ENCODE measurements at regions not wholly inside any gene's neighbourhood (a gene's known extent, or its start where the extent isn't known, plus 50 kb on each side); places are given as distances from the start of the nearest gene placed in this dataset.

DNA sequence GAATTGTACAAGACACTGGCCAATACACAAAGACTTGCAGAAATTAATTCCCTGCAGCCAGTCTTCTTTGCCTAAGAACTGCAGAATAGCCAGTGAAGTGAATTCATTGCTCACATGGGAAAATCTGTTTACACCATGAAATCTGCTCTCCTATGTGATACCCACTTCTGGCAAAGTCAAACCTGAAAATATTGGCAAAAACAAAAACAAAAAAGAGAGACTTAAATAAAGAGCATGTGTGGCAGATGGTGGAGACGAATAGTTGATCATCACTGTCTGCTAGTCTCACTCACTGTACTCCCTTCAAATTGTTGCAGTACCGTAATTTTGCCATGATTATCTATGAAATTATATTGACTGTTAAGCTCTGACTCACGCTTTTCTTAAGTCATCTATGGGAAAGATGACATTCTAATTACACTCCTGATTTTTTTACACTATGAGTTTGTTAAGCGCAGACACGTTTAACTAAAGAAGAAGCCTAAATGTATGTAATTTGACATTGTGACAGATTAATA is 406.8 kb downstream of the PCDH7 start:
- H3K4me3 ChIP-seq, result peak overlapping the region in 1 of 4 donors; percentile 8
- intact Hi-C loops (cut with DNase I), result no loop called here
- 79 to 83% (median 81%) methylated on average over 5 of the region's 5 CpGs for WGBS, 4 donors
- no peaks in the 10 kb centered on the region for H3K9me3 ChIP-seq (replicated peaks in 1 of 3)
- no peak for DNase-seq
- H3K4me1 ChIP-seq (replicated peaks in 1 of 2), result no peaks in the 10 kb centered on the region
- H3K27ac ChIP-seq, result no peak overlapping the region
- H3K27me3 ChIP-seq, result no peaks in the 10 kb centered on the region
- no peaks in the 10 kb centered on the region for H3K36me3 ChIP-seq (replicated peaks in 1 of 2)
- TF ChIP-seq, protein P1, sequence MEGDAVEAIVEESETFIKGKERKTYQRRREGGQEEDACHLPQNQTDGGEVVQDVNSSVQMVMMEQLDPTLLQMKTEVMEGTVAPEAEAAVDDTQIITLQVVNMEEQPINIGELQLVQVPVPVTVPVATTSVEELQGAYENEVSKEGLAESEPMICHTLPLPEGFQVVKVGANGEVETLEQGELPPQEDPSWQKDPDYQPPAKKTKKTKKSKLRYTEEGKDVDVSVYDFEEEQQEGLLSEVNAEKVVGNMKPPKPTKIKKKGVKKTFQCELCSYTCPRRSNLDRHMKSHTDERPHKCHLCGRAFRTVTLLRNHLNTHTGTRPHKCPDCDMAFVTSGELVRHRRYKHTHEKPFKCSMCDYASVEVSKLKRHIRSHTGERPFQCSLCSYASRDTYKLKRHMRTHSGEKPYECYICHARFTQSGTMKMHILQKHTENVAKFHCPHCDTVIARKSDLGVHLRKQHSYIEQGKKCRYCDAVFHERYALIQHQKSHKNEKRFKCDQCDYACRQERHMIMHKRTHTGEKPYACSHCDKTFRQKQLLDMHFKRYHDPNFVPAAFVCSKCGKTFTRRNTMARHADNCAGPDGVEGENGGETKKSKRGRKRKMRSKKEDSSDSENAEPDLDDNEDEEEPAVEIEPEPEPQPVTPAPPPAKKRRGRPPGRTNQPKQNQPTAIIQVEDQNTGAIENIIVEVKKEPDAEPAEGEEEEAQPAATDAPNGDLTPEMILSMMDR (IDR thresholded peaks at IDR 0.05), result no peak
- TF ChIP-seq POLR2A (IDR thresholded peaks at IDR 0.05), result no peak

DNA sequence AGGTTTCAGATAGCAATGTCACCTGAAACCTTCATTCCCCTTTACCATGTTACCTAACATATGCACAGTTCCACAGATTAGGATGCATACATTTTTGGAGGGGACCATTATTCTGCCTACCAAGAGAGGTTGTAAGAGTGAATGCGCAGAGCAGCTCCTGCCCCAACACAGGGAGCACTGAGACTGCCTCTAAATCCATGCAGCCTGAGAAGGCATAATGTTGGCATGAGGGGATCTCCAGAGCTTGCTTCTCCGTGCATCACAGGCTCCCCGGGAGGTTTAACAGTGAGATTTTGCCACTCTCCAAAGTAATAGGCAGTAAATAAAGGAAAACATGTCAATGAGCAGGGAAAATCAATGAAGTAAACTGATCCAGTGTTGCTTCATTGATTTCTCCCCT is 410.8 kb downstream of the PCDH7 start:
- no peak for TF ChIP-seq POLR2A (IDR thresholded peaks at IDR 0.05)
- TF ChIP-seq, protein P1 (IDR thresholded peaks at IDR 0.05), result no peak
- DNase-seq, result no peak
- Histone ChIP-seq H3K4me1 (replicated peaks in 1 of 2) (no peaks in the 10 kb centered on the region), H3K4me3 (no peak overlapping the region), H3K9me3 (replicated peaks in 1 of 3) (no peaks in the 10 kb centered on the region), H3K27me3 (no peaks in the 10 kb centered on the region), H3K36me3 (replicated peaks in 1 of 2) (no peaks in the 10 kb centered on the region), H3K27ac (no peak overlapping the region)
- 71 to 83% (median 73%) methylated on average over 3 of the region's 3 CpGs for WGBS, 4 donors
- intact Hi-C loops (cut with DNase I), result no loop called here

DNA sequence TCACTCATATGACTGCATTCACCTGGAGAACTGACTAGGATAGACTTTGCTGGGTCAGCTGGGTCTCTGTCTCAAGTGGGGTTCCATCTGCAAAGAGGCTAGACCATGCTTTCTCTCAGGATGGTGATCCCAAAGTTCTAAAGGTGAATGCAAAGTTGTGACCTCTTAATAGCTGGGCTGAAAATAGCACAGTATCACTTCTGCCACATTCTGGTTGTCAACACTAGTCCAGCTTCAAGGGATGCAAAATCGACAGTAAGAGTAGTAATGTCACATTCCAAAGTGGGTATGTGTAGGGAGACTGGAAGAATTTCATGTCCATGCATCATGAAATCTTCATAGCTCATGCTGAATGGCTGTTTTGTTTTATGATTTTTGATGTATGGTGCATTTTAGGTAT is 414.6 kb downstream of the PCDH7 start:
- Histone ChIP-seq H3K4me3 (no peak overlapping the region), H3K4me1 (replicated peaks in 1 of 2) (no peaks in the 10 kb centered on the region), H3K9me3 (replicated peaks in 1 of 3) (no peaks in the 10 kb centered on the region), H3K27ac (no peak overlapping the region), H3K27me3 (no peaks in the 10 kb centered on the region), H3K36me3 (replicated peaks in 1 of 2) (no peaks in the 10 kb centered on the region)
- TF ChIP-seq POLR2A (IDR thresholded peaks at IDR 0.05), result no peak
- TF ChIP-seq, protein P1 (IDR thresholded peaks at IDR 0.05), result no peak
- intact Hi-C loops (cut with DNase I), result no loop called here
- whole genome bisulfite sequencing, 4 donors, result 38 to 67% (median 51%) methylated on average over 1 of the region's 1 CpG
- DNase-seq, result no peak

DNA sequence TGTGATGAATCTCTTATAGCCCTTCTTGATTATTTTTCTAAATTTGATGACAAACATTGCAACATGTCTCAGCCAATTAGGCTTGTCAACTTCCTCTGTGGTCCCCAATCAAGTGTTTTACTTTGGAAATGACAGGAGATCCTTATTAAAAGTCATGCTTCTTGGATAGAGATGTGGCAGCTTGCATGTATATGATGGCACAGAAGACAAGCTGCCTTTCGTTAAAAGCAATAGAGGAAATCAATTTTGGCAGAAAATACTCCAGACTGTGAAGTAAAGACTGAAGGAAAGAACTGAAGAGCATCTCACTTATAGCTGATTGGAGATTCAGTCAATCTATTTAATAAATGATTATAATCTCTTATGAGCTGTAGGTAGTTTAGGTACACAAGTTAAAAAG is 419.6 kb downstream of the PCDH7 start:
- Histone ChIP-seq H3K4me1 (replicated peaks in 1 of 2) (no peaks in the 10 kb centered on the region), H3K9me3 (replicated peaks in 1 of 3) (no peaks in the 10 kb centered on the region), H3K36me3 (replicated peaks in 1 of 2) (no peaks in the 10 kb centered on the region), H3K27ac (no peak overlapping the region), H3K4me3 (no peak overlapping the region), H3K27me3 (no peaks in the 10 kb centered on the region)
- 43 to 63% (median 59%) methylated on average over 1 of the region's 1 CpG for WGBS, 4 donors
- DNase-seq, result no peak
- intact Hi-C loops (cut with DNase I), result no loop called here
- no peak for TF ChIP-seq POLR2A (IDR thresholded peaks at IDR 0.05)
- TF ChIP-seq, protein P1 (IDR thresholded peaks at IDR 0.05), result no peak

Measured in adrenal gland (tissue), 9 donors.